Peyer's patch (tissue), 4 donors: ENCODE measurements at regions not wholly inside any gene's neighbourhood (a gene's known extent, or its start where the extent isn't known, plus 50 kb on each side); places are given as distances from the start of the nearest gene placed in this dataset.
A peak's percentile ranks its signal among the peaks of the same experiment; 100 is the strongest.

Experiments
- DNase-seq, 3 donors: peaks; one replicate each; pipeline ENCODE4 v3.0.0-alpha.2; 2017 to 2019
- H3K27ac ChIP-seq, 4 donors: fragments of 200-600 bp; sonication (generic); one replicate each; pipeline ENCODE4 v1.5.1; 2016 to 2019
- H3K27me3 ChIP-seq, 2 donors: fragments of 200-600 bp; sonication (generic); one replicate each; pipeline ENCODE4 v1.5.1; 2019
- H3K36me3 ChIP-seq, 3 donors: fragments of 200-600 bp; sonication (generic); one replicate each; pipeline ENCODE4 v1.5.1; 2016 to 2019
- H3K4me1 ChIP-seq, 4 donors: fragments of 200-600 bp; sonication (generic); one replicate each; pipeline ENCODE4 v1.5.1; 2016 to 2019
- H3K4me3 ChIP-seq, 4 donors: fragments of 200-600 bp; sonication (generic); 1 replicate in 3 of 4; 2 replicates in 1 of 4; pipeline ENCODE4 v1.5.1; 2016 to 2019; ENCODE audit warnings: mild to moderate bottlenecking in 1 of 4
- H3K9me3 ChIP-seq, 4 donors: fragments of 200-600 bp; sonication (generic); one replicate each; pipeline ENCODE4 v1.5.1; 2016 to 2019; ENCODE audit warnings: mild to moderate bottlenecking in 1 of 4
- POLR2A ChIP-seq, 2 donors: fragments of 450-650 bp; IDR thresholded peaks; one replicate each; pipeline ENCODE4 v1.5.1; 2017; ENCODE audit warnings: antibody characterized with exemption in 2 of 2, mild to moderate bottlenecking in 2 of 2, moderate library complexity in 2 of 2
- TF ChIP-seq, protein P1 (sequence below), 6 experiments: fragments of 450-650 bp in 4 of 6; fragments of 200-600 bp in 2 of 6; sonication (generic) in 1 of 6; IDR thresholded peaks; one replicate each; pipeline ENCODE4 v1.5.1; 2017 to 2019; ENCODE audit warnings: antibody characterized with exemption in 6 of 6, mild to moderate bottlenecking in 3 of 6, moderate library complexity in 1 of 6

- Histone ChIP-seq H3K27ac (no peak overlapping the region), H3K36me3 (no peaks in the 10 kb centered on the region), H3K4me1 (no peaks in the 10 kb centered on the region), H3K27me3 (no peaks in the 10 kb centered on the region), H3K4me3 (no peak overlapping the region), H3K9me3 (no peaks in the 10 kb centered on the region)
- DNase-seq = no peak
- no peak for TF ChIP-seq POLR2A (IDR thresholded peaks at IDR 0.05)
- TF ChIP-seq, protein P1, sequence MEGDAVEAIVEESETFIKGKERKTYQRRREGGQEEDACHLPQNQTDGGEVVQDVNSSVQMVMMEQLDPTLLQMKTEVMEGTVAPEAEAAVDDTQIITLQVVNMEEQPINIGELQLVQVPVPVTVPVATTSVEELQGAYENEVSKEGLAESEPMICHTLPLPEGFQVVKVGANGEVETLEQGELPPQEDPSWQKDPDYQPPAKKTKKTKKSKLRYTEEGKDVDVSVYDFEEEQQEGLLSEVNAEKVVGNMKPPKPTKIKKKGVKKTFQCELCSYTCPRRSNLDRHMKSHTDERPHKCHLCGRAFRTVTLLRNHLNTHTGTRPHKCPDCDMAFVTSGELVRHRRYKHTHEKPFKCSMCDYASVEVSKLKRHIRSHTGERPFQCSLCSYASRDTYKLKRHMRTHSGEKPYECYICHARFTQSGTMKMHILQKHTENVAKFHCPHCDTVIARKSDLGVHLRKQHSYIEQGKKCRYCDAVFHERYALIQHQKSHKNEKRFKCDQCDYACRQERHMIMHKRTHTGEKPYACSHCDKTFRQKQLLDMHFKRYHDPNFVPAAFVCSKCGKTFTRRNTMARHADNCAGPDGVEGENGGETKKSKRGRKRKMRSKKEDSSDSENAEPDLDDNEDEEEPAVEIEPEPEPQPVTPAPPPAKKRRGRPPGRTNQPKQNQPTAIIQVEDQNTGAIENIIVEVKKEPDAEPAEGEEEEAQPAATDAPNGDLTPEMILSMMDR (IDR thresholded peaks at IDR 0.05) = no peak
Measured at GRCh38 chr20:40452758-40453157, 236.3 kb downstream of the MAFB start.

GRCh38 chr20:40451552-40451951 lies 237.5 kb downstream of the MAFB start:
- H3K27me3 ChIP-seq = no peaks in the 10 kb centered on the region
- H3K4me1 ChIP-seq = no peaks in the 10 kb centered on the region
- no peak for DNase-seq
- no peak overlapping the region for H3K27ac ChIP-seq
- H3K9me3 ChIP-seq = no peaks in the 10 kb centered on the region
- TF ChIP-seq POLR2A (IDR thresholded peaks at IDR 0.05) = no peak
- TF ChIP-seq, protein P1 (IDR thresholded peaks at IDR 0.05) = no peak
- no peak overlapping the region for H3K4me3 ChIP-seq
- H3K36me3 ChIP-seq = no peaks in the 10 kb centered on the region

- DNase-seq = no peak
- H3K27ac ChIP-seq = no peak overlapping the region
- no peaks in the 10 kb centered on the region for H3K9me3 ChIP-seq
- H3K4me3 ChIP-seq = no peak overlapping the region
- no peak for TF ChIP-seq POLR2A (IDR thresholded peaks at IDR 0.05)
- TF ChIP-seq, protein P1 (IDR thresholded peaks at IDR 0.05) = no peak
- H3K36me3 ChIP-seq = no peaks in the 10 kb centered on the region
- no peaks in the 10 kb centered on the region for H3K27me3 ChIP-seq
- H3K4me1 ChIP-seq = no peaks in the 10 kb centered on the region
Measured at GRCh38 chr20:40449974-40450616, 238.9 kb downstream of the MAFB start.

DNA sequence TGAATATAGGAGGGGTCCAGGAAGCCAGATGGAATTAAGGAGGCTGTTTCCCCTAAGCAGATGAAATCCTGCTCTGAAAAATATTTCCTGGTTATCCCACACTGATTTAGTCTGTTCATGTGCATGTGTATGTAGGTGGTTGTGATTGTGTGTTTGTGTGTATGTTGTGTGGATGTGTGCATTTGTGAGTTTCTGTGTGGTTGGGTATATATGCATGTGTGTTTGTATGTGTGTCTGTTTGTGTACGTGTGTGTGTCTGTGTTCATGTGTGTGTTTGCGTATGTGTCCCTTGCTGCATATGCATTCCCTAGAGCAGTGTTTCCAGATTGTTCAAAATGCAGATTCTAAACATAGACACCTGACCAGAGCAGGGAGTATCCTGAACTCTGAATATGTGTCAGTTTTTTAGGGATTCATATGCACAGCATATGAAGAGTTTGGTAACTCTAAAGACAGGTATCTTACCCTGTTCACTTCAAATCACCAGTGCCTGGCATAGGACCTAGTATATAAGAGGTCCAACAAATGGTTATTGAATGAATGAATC lies 239.8 kb downstream of the MAFB start:
- Histone ChIP-seq H3K27me3 (no peaks in the 10 kb centered on the region), H3K9me3 (no peaks in the 10 kb centered on the region), H3K4me3 (no peak overlapping the region), H3K27ac (no peak overlapping the region), H3K4me1 (no peaks in the 10 kb centered on the region), H3K36me3 (no peaks in the 10 kb centered on the region)
- no peak for DNase-seq
- TF ChIP-seq POLR2A (IDR thresholded peaks at IDR 0.05) = no peak
- TF ChIP-seq, protein P1 (IDR thresholded peaks at IDR 0.05) = no peak

GRCh38 chr20:40446888-40447287 lies 242.1 kb downstream of the MAFB start:
- Histone ChIP-seq H3K27me3 (no peaks in the 10 kb centered on the region), H3K27ac (no peak overlapping the region), H3K4me1 (no peaks in the 10 kb centered on the region), H3K4me3 (no peak overlapping the region), H3K9me3 (no peaks in the 10 kb centered on the region), H3K36me3 (no peaks in the 10 kb centered on the region)
- no peak for DNase-seq
- TF ChIP-seq, protein P1 (IDR thresholded peaks at IDR 0.05) = peak in 3 of 6 experiments; percentile 17 to 27 (median 19)
- no peak for TF ChIP-seq POLR2A (IDR thresholded peaks at IDR 0.05)
